ENCODE measurements at regions not wholly inside any gene's neighbourhood (a gene's known extent, or its start where the extent isn't known, plus 50 kb on each side); places are given as distances from the start of the nearest gene placed in this dataset.
A peak's percentile ranks its signal among the peaks of the same experiment; 100 is the strongest.

GRCh38 chr10:2929480-2930258 is 137.7 kb upstream of the PFKP start:
- no peaks in the 10 kb centered on the region for H3K9me3 ChIP-seq
- no peak overlapping the region for H3K27ac ChIP-seq
- TF ChIP-seq POLR2A (IDR thresholded peaks at IDR 0.05) = no peak
- 50 to 55% methylated on average over 10 of the region's 10 CpGs for WGBS, 2 donors
- intact Hi-C loops (cut with DNase I; ENCODE audit: low total_unique reads) = no loop called here
- H3K27me3 ChIP-seq = no peaks in the 10 kb centered on the region
- DNase-seq = no peak
- H3K4me3 ChIP-seq = no peak overlapping the region
- H3K4me1 ChIP-seq = no peaks in the 10 kb centered on the region
- no peaks in the 10 kb centered on the region for H3K36me3 ChIP-seq (ENCODE audit: low read depth, missing control alignments)

GRCh38 chr10:2927958-2928840 is 139.1 kb upstream of the PFKP start:
- Histone ChIP-seq H3K4me3 (no peak overlapping the region), H3K27me3 (no peaks in the 10 kb centered on the region), H3K9me3 (no peaks in the 10 kb centered on the region), H3K36me3 (ENCODE audit: low read depth, missing control alignments) (no peaks in the 10 kb centered on the region), H3K27ac (no peak overlapping the region), H3K4me1 (no peaks in the 10 kb centered on the region)
- peak; percentile 14 to 59 (median 54) for TF ChIP-seq CTCF (IDR thresholded peaks at IDR 0.05)
- no peak for TF ChIP-seq POLR2A (IDR thresholded peaks at IDR 0.05)
- peak; percentile 80 for DNase-seq
- WGBS, 2 donors = 34 to 37% methylated on average over 15 of the region's 15 CpGs
- intact Hi-C loops (cut with DNase I; ENCODE audit: low total_unique reads) = no loop called here

- WGBS, 2 donors = 76 to 77% methylated on average over 9 of the region's 9 CpGs
- DNase-seq = no peak
- Histone ChIP-seq H3K27me3 (no peaks in the 10 kb centered on the region), H3K27ac (no peak overlapping the region), H3K4me1 (no peaks in the 10 kb centered on the region), H3K36me3 (ENCODE audit: low read depth, missing control alignments) (no peaks in the 10 kb centered on the region), H3K4me3 (no peak overlapping the region), H3K9me3 (no peaks in the 10 kb centered on the region)
- intact Hi-C loops (cut with DNase I; ENCODE audit: low total_unique reads) = no loop called here
- no peak for TF ChIP-seq CTCF (IDR thresholded peaks at IDR 0.05)
- no peak for TF ChIP-seq POLR2A (IDR thresholded peaks at IDR 0.05)
Measured at GRCh38 chr10:2926918-2927660, 140.3 kb upstream of the PFKP start.

GRCh38 chr10:2925631-2926030 is 141.7 kb upstream of the PFKP start:
- intact Hi-C loops (cut with DNase I; ENCODE audit: low total_unique reads) = no loop called here

More at GRCh38 chr10:2925631-2926030, 141.7 kb upstream of the PFKP start:
- TF ChIP-seq POLR2A (IDR thresholded peaks at IDR 0.05) = no peak
- no peak for TF ChIP-seq CTCF (IDR thresholded peaks at IDR 0.05)
- Histone ChIP-seq H3K27ac (no peak overlapping the region), H3K36me3 (ENCODE audit: low read depth, missing control alignments) (no peaks in the 10 kb centered on the region), H3K4me3 (no peak overlapping the region), H3K9me3 (no peaks in the 10 kb centered on the region), H3K27me3 (no peaks in the 10 kb centered on the region), H3K4me1 (no peaks in the 10 kb centered on the region)
- DNase-seq = peak; percentile 28
- WGBS, 2 donors = 57 to 63% methylated on average over 6 to 7 of the region's 7 CpGs
